ENCODE measurements at regions not wholly inside any gene's neighbourhood (a gene's known extent, or its start where the extent isn't known, plus 50 kb on each side); places are given as distances from the start of the nearest gene placed in this dataset.

GRCh38 chrX:130552444-130553073, 150.8 kb downstream of the RBMX2 start:
- DNase-seq: no peak
- Histone ChIP-seq H3K27me3 (no peaks in the 10 kb centered on the region), H3K9me3 (no peaks in the 10 kb centered on the region), H3K36me3 (no peaks in the 10 kb centered on the region), H3K27ac (no peak overlapping the region), H3K4me3 (no peak overlapping the region), H3K4me1 (no peaks in the 10 kb centered on the region)
- TF ChIP-seq CTCF (IDR thresholded peaks at IDR 0.05) (no peak), POLR2A (IDR thresholded peaks at IDR 0.05) (no peak)
- intact Hi-C loops (cut with DNase I; ENCODE audit: low total_unique reads): no loop called here

- no peaks in the 10 kb centered on the region for H3K36me3 ChIP-seq
- intact Hi-C loops (cut with DNase I; ENCODE audit: low total_unique reads): no loop called here
Observed at GRCh38 chrX:130555341-130555740, 153.6 kb downstream of the RBMX2 start.

GRCh38 chrX:130555757-130556156, 154.0 kb downstream of the RBMX2 start:
- H3K27me3 ChIP-seq: no peaks in the 10 kb centered on the region
- DNase-seq: no peak
- no peak overlapping the region for H3K4me3 ChIP-seq
- intact Hi-C loops (cut with DNase I; ENCODE audit: low total_unique reads): no loop called here
- no peaks in the 10 kb centered on the region for H3K36me3 ChIP-seq
- H3K27ac ChIP-seq: no peak overlapping the region
- no peaks in the 10 kb centered on the region for H3K4me1 ChIP-seq
- no peaks in the 10 kb centered on the region for H3K9me3 ChIP-seq
- TF ChIP-seq CTCF (IDR thresholded peaks at IDR 0.05) (no peak), POLR2A (IDR thresholded peaks at IDR 0.05) (no peak)

More at GRCh38 chrX:130555341-130555740, 153.6 kb downstream of the RBMX2 start:
- Histone ChIP-seq H3K4me1 (no peaks in the 10 kb centered on the region), H3K27ac (no peak overlapping the region), H3K9me3 (no peaks in the 10 kb centered on the region), H3K27me3 (no peaks in the 10 kb centered on the region), H3K4me3 (no peak overlapping the region)
- no peak for DNase-seq
- TF ChIP-seq CTCF (IDR thresholded peaks at IDR 0.05) (no peak), POLR2A (IDR thresholded peaks at IDR 0.05) (no peak)

GRCh38 chrX:130556951-130557350, 155.2 kb downstream of the RBMX2 start:
- Histone ChIP-seq H3K4me1 (no peaks in the 10 kb centered on the region), H3K4me3 (no peak overlapping the region), H3K27ac (no peak overlapping the region), H3K27me3 (no peaks in the 10 kb centered on the region), H3K36me3 (no peaks in the 10 kb centered on the region), H3K9me3 (no peaks in the 10 kb centered on the region)
- TF ChIP-seq CTCF (IDR thresholded peaks at IDR 0.05): no peak
- no peak for TF ChIP-seq POLR2A (IDR thresholded peaks at IDR 0.05)
- intact Hi-C loops (cut with DNase I; ENCODE audit: low total_unique reads): no loop called here
- DNase-seq: no peak

GRCh38 chrX:130560544-130560943, 158.8 kb downstream of the RBMX2 start:
- no peaks in the 10 kb centered on the region for H3K9me3 ChIP-seq
- H3K27ac ChIP-seq: no peak overlapping the region
- H3K4me1 ChIP-seq: no peaks in the 10 kb centered on the region
- no peak for DNase-seq
- no peak overlapping the region for H3K4me3 ChIP-seq
- no peaks in the 10 kb centered on the region for H3K27me3 ChIP-seq
- TF ChIP-seq CTCF (IDR thresholded peaks at IDR 0.05) (no peak), POLR2A (IDR thresholded peaks at IDR 0.05) (no peak)
- H3K36me3 ChIP-seq: no peaks in the 10 kb centered on the region
- intact Hi-C loops (cut with DNase I; ENCODE audit: low total_unique reads): no loop called here

All from uterus (tissue), 3 donors.